ENCODE measurements at regions not wholly inside any gene's neighbourhood (a gene's known extent, or its start where the extent isn't known, plus 50 kb on each side); places are given as distances from the start of the nearest gene placed in this dataset.

GRCh38 chr6:19454721-19455392 is 382.3 kb upstream of the ID4 start:
- no peak for DNase-seq (ENCODE audit: low read depth)

DNA sequence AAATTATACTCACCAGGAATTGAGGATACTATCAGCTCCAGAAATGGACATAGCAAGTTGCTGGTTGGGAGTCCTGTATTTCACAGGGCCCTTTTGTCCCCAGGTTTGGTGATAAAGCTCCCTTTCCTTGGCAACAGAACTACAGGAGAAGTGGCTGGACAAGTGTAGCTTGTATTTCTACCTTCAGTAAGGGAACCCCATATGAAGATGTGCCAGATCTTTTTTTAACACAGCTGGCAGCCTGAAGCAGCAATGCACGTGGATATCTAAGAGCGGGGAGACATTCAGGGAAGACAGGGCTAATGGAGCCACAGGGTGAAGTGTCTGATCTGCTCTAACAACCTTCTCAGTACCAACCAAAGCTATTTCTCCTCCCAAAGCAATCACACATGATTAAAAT is 373.9 kb upstream of the ID4 start:
- DNase-seq (ENCODE audit: low read depth), result no peak

DNA sequence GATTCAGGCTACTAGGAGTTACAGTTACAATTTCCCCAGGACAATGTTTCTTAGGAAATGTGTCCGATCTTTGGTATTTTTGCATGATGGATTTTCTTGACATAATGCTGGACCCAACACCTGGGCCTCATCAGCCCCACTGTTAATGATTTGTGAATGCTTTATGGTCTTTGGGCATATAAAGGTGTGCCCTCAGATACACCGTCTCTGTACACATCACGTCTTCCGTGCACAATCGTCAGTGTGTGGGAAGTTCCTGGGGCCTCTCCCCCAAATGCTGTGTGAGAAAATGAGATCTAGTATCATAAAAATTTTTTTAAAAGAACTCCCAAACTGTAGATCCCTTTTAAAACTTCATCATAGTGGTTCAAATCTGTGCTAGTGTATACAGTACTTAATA is 373.2 kb upstream of the ID4 start:
- no peak for DNase-seq (ENCODE audit: low read depth)

- no peak for DNase-seq (ENCODE audit: low read depth)
Observed at GRCh38 chr6:19465256-19465655, 371.9 kb upstream of the ID4 start.

- no peak for DNase-seq (ENCODE audit: low read depth)
Observed at GRCh38 chr6:19465760-19466159, 371.4 kb upstream of the ID4 start.

DNA sequence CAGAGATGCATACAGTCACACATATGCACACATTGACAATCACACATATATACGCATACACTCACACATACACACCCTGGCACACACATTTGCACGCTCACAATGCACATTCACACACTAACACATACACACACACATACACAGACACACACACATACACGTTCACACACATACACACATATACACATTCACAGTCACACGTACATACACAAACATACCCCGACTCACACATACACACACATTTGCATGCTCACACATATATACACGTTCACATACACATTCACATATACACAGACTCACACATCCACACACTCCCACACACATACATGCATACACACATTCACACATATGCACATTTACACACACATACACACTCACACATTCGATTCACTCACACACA is 366.8 kb upstream of the ID4 start:
- DNase-seq (ENCODE audit: low read depth), result no peak

DNA sequence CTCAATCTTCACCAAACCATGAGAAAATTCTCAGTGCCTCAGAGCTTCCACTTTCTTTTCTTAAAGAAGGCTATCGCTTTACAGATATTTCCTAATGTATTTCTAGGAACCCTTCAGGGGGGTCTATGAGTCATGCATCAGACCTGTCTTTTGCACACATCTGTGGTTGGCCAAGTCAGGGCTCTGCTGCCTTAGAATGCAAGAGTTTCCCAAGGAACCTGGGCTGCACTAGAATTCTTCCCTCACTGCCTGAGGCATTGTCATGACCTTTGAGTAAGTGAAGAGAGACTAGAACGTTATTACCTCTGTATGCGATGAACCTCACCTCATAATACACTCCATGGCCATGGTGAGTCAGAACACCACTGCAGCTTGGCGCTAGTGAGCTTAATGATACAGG is 365.0 kb upstream of the ID4 start:
- no peak for DNase-seq (ENCODE audit: low read depth)

GRCh38 chr6:19472850-19473249 is 364.3 kb upstream of the ID4 start:
- DNase-seq (ENCODE audit: low read depth), result no peak

DNA sequence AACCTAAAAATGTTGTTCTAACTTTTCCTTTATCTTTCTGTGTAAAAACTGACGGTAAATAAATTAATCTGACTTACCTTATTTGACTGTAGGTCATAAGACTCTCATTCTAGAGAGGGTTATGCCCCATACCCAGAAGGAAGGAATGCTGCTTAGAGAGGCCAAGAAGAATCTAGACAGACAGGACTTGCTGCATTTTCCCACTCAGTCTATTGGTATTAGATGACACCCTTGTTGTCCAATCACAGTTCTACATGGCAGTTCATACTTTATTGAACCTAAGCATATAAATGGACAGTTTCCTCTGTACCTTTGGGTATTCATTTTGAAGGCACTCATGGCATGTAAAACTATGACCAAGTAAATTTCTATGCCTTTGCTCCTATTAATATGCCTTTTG is 359.6 kb upstream of the ID4 start:
- no peak for DNase-seq (ENCODE audit: low read depth)

GRCh38 chr6:19478273-19478672 is 358.9 kb upstream of the ID4 start:
- no peak for DNase-seq (ENCODE audit: low read depth)

DNA sequence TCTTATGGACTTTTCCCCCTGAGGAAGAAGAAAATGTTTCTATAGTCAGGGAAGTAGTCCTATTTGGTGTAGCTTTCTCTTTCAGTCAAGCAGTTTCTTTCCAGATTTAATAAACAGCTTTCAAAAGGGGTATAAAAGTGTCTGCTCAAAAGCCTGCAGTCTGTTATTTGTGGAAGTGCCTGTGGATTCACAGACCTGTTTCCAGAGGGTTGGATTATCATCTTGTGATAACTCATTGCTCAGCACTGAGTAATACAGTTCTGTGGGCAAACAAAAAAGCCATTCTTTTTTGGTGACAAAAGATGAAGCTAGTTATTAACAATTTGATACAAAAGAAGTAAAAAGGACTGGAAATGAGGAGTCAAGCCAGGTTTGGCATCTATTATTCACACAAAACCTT is 358.2 kb upstream of the ID4 start:
- DNase-seq (ENCODE audit: low read depth), result no peak

DNA sequence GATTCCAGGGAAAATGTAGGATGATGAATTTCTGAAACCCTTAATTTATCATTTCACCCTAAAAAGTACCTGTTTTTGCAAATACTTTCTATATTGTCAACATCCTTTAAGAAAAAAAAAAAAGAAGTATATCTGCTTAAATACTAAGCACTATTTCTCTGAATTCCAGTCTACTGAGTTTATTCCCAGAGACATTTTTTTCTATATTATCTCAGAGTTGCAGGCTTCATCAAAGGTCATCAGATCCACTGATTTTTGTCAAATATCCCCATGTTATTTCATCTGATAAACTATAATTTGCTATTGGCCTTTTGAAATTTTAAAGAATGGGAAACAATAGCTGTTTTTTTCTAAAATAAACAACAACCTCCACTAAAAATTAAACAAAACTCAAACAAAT is 357.6 kb upstream of the ID4 start:
- no peak for DNase-seq (ENCODE audit: low read depth)

GRCh38 chr6:19492636-19493405 is 344.3 kb upstream of the ID4 start:
- DNase-seq (ENCODE audit: low read depth), result no peak

GRCh38 chr6:19501737-19502245 is 335.4 kb upstream of the ID4 start:
- no peak for DNase-seq (ENCODE audit: low read depth)

DNA sequence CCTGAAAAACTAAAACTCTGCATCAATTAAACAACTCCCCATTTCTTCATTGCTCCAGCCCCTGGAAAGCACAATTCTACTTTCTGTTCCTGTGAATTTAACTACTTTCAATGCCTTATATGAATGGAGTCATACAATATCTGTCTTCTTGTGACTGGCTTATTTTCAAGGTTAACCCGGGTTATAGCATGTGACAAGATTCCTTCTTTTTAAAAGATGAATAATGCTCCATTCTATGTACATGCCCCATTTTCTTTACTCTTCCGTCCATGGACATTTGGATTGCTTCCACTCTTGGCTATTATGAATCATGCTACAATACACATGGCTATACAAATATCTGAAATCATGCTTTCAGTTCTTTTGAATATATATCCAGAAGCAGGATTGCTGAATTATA is 334.9 kb upstream of the ID4 start:
- DNase-seq (ENCODE audit: low read depth), result no peak

DNA sequence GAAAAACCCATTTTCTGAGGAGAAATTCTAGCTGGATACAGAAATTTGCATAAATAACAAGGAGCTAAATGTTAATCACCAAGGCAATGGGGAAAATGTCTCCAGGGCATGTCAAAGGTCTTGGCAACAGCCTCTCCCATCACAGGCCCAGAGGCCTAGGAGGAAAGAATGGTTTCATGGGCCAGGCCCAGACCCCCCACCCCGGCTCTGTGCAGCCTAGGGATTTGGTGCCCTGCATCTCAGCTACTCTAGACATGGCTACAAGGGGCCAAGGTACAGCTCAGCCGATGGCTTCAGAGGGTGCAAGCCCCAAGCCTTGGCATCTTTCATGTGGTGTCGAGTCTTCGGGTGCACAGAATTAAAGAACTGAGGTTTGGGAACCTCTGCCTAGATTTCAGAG is 321.2 kb upstream of the ID4 start:
- DNase-seq (ENCODE audit: low read depth), result no peak

GRCh38 chr6:19519941-19520340 is 317.2 kb upstream of the ID4 start:
- DNase-seq (ENCODE audit: low read depth), result no peak

GRCh38 chr6:19524366-19525186 is 312.6 kb upstream of the ID4 start:
- no peak for DNase-seq (ENCODE audit: low read depth)

DNA sequence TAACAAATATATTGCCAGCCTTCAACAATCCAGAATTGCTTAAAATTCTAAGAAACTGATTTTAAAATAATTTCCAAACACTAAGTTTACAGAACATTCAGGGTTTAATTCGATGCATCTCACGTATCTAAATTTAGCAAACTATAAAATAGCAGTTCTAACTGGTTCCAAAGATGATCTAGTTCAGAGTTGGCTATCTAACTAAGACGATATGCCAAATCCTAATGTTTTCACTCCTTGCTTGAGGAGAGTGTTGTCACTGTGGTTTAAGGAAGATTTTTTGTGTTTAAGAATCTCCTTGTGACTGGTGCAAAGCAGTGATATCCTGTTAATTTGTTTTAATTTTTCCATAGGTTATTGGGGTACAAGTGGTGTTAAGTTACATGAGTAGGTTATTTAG is 311.5 kb upstream of the ID4 start:
- no peak for DNase-seq (ENCODE audit: low read depth)

GRCh38 chr6:19530188-19530587 is 307.0 kb upstream of the ID4 start:
- DNase-seq (ENCODE audit: low read depth), result no peak

- DNase-seq (ENCODE audit: low read depth), result no peak
Observed at GRCh38 chr6:19535351-19535750, 301.8 kb upstream of the ID4 start.

- no peak for DNase-seq (ENCODE audit: low read depth)
Observed at GRCh38 chr6:19536838-19537237, 300.3 kb upstream of the ID4 start.

- DNase-seq (ENCODE audit: low read depth), result no peak
Observed at GRCh38 chr6:19538096-19538495, 299.1 kb upstream of the ID4 start.
